Omental fat pad (tissue), 3 donors: ENCODE measurements at regions not wholly inside any gene's neighbourhood (a gene's known extent, or its start where the extent isn't known, plus 50 kb on each side); places are given as distances from the start of the nearest gene placed in this dataset.

Experiments used
- ATAC-seq: fragments of 150-250 bp; one replicate; pipeline ENCODE4 v1.9.1; 2016; ENCODE audit warnings: mild to moderate bottlenecking, moderate library complexity; ENCODE audit not compliant: low FRiP score
- DNase-seq: peaks from one replicate; pipeline ENCODE4 v3.0.0-alpha.2; 2019; ENCODE audit warnings: low spot score
- TF ChIP-seq, protein P1 (sequence below), 3 donors: fragments of 450-650 bp; IDR thresholded peaks; one replicate each; pipeline ENCODE4 v1.5.1; 2016 to 2017; ENCODE audit warnings: antibody characterized with exemption in 3 of 3, mild to moderate bottlenecking in 3 of 3, moderate library complexity in 2 of 3

DNA sequence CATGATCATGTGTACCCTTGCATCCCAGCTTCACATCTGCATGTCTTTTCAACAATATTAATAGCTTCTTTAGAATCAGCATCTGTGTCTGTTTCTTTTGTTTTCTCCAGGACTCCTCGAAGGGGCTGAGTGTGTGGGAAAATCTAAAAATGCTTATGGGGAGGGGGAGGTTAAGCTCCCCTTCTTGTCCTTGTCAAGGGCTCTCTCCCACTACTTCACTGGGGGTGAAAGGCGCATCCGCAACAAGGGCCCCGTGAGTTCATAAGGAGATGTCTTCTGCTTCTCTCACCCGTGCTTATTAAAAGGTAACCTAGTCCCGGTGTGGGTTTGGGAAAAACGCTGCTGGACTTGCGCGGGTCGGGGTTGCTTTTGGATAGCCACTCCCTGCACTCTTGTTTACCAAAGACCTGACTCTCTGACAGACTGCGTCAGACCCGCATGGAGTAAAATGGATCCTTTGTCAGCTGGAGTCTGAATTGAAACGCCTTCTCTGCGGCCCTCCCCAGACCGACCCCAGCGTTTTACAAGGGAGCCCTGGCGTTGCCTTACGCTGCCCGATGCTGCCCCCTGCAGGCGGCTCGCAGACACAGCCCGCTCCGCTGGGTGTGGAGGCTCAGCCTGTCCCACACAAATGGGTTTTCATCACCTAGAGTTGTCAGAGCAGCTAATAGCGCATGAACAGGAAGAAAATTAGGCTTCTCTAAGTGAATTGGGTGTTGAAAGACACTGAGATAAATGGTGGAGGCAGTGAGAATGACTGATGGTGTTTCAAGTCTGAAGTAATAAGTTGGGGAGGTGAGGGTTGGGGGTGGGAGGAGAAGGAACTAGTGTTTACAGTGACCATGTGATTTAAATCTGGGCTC lies 53.8 kb downstream of the IER5 start:
- DNase-seq = peak; percentile 92
- ATAC-seq = peak; percentile 93
- TF ChIP-seq, protein P1, sequence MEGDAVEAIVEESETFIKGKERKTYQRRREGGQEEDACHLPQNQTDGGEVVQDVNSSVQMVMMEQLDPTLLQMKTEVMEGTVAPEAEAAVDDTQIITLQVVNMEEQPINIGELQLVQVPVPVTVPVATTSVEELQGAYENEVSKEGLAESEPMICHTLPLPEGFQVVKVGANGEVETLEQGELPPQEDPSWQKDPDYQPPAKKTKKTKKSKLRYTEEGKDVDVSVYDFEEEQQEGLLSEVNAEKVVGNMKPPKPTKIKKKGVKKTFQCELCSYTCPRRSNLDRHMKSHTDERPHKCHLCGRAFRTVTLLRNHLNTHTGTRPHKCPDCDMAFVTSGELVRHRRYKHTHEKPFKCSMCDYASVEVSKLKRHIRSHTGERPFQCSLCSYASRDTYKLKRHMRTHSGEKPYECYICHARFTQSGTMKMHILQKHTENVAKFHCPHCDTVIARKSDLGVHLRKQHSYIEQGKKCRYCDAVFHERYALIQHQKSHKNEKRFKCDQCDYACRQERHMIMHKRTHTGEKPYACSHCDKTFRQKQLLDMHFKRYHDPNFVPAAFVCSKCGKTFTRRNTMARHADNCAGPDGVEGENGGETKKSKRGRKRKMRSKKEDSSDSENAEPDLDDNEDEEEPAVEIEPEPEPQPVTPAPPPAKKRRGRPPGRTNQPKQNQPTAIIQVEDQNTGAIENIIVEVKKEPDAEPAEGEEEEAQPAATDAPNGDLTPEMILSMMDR (IDR thresholded peaks at IDR 0.05) = peak in 2 of 3 donors; percentile 91 to 94

DNA sequence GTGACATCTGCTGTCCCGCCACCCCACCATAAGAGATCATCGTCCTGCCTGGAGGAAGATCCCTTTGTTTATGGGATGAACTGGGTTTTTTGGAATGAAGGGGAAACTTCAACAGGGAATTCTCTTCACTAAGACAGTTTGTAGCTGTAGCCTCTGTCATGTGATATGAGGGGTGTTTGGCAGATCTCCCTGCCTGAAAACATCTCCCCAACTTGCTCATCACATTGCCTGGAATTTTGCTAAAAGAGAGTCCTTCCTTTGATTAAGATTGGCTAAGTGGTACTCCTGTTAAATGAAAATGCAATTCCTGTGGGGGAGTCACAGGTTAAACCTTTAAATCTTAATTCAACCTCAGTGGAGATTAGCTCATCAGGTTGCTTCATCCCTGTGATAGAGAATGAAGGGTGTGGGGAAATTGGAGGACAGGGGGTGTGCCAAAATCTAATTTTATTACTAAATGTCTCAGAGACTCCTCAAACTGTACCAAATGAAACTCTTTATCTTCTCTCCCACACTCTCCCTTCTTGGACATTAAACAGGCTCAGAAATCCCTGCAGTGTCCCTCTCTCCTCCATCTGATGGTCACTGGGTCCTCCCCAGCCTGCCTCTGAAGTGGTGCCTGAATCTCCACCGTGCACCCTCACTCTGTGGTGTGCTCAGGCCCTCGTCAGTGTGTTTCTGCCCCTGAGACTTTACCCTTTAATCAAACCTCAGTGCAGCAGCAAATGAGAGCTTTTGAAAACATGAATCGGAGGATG lies 54.8 kb downstream of the IER5 start:
- TF ChIP-seq, protein P1 (IDR thresholded peaks at IDR 0.05) = no peak
- DNase-seq = no peak
- peak; percentile 46 for ATAC-seq

DNA sequence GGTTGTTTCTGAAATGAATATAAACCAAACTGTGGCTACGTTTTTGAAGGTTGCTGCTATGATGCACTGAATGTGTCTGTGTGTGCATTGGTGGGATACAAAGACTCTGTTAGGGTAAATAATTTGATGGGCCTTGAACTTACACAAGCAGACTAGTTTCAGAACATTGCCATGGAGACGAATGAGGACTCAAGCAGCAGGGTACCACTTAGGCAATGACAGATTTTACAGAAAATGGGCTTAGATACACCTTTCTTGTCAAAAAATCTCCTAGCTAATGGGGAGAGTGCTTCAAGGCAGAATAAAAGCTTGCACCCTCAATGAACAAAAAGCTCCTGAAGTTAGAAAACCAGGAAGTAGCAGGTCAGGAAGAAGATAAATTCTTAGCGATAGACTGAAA lies 55.7 kb downstream of the IER5 start:
- ATAC-seq (no peak), DNase-seq (no peak)
- TF ChIP-seq, protein P1 (IDR thresholded peaks at IDR 0.05) = no peak

DNA sequence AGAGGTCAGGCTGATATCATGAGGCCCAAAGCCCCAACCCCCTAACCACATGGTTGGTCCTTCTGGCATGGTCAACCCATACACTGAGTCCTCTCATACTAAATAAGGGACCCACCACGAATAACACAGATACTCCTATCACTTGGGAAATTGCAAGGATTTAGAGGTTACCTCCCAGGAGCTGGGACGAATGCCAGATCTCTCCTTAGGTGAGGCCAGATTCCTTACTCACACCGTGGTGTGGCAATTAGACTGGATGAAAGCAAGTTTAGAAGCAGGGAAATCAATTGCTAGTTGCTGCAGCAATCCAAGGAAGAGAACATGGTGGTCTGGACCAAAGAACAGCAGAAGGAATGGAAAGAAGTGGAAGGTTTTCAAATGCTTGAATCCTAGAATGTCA lies 60.1 kb downstream of the IER5 start:
- no peak for DNase-seq
- ATAC-seq = peak; percentile 12
- TF ChIP-seq, protein P1 (IDR thresholded peaks at IDR 0.05) = no peak

DNA sequence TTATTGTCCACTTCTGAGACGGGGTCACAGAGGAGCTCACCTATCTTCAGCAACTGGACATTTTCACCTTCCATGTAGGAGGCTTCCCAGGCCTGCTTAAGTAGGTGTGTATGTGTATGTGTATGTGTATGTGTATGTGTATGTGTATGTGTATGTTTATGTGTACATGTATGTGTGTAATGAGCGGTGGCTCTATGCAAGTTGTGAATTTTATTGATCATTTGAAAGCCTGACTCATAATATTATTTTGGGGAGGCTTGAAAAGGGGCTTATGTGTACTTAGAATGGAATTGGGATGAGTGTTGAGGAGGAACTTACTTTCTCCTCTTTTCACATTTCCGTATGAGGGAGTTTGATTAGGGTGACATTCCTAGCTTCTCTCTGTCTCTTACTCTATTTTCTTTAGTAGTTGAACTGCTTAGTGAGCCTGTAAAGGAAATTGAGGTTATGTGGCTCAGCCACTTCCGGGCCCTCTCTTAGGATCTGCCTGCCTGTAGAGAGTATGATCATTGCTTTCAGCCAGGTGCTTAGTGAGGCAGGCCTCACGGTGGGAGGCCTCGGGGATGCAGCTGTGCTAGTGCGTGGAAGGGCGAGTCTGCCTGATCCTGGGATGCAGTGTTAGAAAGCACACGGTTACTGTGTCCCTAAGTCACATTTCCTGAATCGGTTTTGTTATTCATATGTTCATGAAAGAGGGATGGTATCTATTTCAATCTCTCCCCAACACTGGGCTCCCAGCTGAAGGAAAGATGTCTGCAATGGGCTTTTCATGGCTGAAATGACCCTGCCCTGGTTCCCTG lies 61.0 kb downstream of the IER5 start:
- no peak for ATAC-seq
- TF ChIP-seq, protein P1 (IDR thresholded peaks at IDR 0.05) = no peak
- no peak for DNase-seq

DNA sequence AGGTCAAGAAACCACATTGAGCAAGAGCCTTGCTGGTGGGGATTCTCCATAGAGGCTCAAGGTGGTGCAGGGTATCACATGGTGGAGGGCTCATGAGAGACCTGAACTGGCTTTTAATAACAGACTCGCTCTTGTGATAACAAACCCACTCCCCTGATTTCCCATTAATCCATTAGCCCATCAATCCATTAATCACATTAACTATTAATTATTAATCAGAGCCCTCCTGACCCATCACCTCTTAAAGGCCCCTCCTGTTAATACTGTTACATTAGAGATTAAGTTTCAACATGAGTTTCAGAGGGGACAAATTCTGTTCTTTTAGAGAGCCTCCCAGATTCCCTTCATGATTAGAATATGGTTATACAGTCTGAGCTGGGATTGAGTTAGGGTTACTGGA lies 61.8 kb downstream of the IER5 start:
- DNase-seq = no peak
- ATAC-seq = no peak
- TF ChIP-seq, protein P1 (IDR thresholded peaks at IDR 0.05) = no peak
